HepG2 (cell line): ENCODE measurements at regions not wholly inside any gene's neighbourhood (a gene's known extent, or its start where the extent isn't known, plus 50 kb on each side); places are given as distances from the start of the nearest gene placed in this dataset.

ENCODE experiments used
- ATRX ChIP-seq: sonication (generic); formaldehyde crosslinking; IDR thresholded peaks from 2 replicates; pipeline ENCODE4 v1.4.0; 2020; ENCODE audit warnings: missing genetic modification reagents, borderline replicate concordance
- CC2D1A ChIP-seq: sonication (generic); formaldehyde crosslinking; IDR thresholded peaks from 2 replicates; pipeline ENCODE4 v1.8.1; 2023; ENCODE audit warnings: mild to moderate bottlenecking, missing genetic modification reagents
- ETS1 ChIP-seq: sonication (generic); formaldehyde crosslinking; IDR thresholded peaks from 2 replicates; pipeline ENCODE4 v1.4.0; 2020; ENCODE audit warnings: missing genetic modification reagents
- FOXA1 ChIP-seq, 2 experiments: fragments of 450-650 bp in 1 of 2; sonication (generic) in 1 of 2; formaldehyde crosslinking in 1 of 2; IDR thresholded peaks; 2 replicates each; pipeline versions ENCODE4 v1.4.0 to v1.6.1; 2016 to 2020; ENCODE audit warnings: missing genetic modification reagents in 1 of 2
- HNF4G ChIP-seq, 2 experiments: sonication (generic) in 1 of 2; formaldehyde crosslinking in 1 of 2; IDR thresholded peaks; 2 replicates each; pipeline versions ENCODE4 v1.4.0 to v1.6.1; 2011 to 2020; ENCODE audit warnings: borderline replicate concordance in 2 of 2, low read depth in 2 of 2, mild to moderate bottlenecking in 2 of 2, low read length in 1 of 2, missing genetic modification reagents in 1 of 2, moderate library complexity in 1 of 2
- ISX ChIP-seq: sonication (generic); formaldehyde crosslinking; conservative IDR thresholded peaks from 2 replicates; pipeline ENCODE4 v1.5.0; 2020; ENCODE audit warnings: missing genetic modification reagents
- ZFP91 ChIP-seq: sonication (generic); formaldehyde crosslinking; IDR thresholded peaks from 2 replicates; pipeline ENCODE4 v1.9.0; 2022; ENCODE audit warnings: missing genetic modification reagents, mild to moderate bottlenecking, borderline replicate concordance
- ZSCAN21 ChIP-seq: sonication (generic); formaldehyde crosslinking; IDR thresholded peaks from 2 replicates; pipeline ENCODE4 v1.8.0; 2022; ENCODE audit warnings: mild to moderate bottlenecking, missing genetic modification reagents, moderate library complexity, borderline replicate concordance

DNA sequence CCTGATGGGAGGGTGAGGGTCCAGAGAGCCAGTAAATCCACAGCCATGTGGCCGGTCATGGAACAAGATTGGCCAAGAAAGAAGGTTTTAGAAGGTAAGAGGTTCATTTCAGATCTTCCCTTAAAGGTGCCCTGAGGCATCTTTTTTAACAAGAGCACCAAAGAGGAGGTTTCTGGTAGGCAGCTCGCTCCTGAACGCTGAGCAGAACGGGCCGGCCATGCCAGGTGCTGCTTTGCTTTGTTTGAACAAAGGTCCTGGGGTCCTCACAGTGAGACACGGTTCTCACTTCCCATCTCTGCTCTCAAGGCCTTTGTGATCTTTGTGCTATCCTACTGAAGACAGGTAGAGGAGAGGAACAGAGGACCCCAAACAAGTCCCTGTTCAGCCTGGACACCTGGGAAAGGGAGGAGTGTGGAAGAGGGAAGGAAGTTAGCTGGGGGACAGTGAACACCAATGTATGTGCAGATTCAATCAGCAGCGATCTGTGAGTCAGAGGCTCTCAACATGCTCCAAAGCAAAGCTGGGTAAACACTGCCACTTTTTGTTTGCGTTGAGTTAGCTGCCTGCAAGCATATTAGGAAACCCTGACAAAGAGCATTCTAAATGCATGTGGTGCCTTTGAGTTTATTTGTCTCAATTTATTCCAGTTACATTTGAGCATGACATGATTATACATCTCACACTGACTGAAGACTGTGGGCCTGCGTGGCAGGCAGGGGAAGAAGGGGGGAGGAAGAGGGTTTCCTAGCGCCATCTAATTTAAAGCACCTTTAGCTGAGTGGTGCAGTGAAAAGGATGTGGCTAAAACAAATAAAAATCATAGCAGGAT lies 102.4 kb downstream of the ASB1 start (continued):
- TF ChIP-seq ZSCAN21 (CRISPR knock-in tag): no peak
- no peak for TF ChIP-seq HNF4G (IDR thresholded peaks at IDR 0.05; ENCODE audit: borderline replicate concordance, low read depth, low read length)
- no peak for TF ChIP-seq HNF4G (CRISPR knock-in tag; IDR thresholded peaks at IDR 0.05; ENCODE audit: borderline replicate concordance, low read depth)
- TF ChIP-seq ATRX (CRISPR knock-in tag): no peak
- no peak for TF ChIP-seq CC2D1A (CRISPR knock-in tag)
- TF ChIP-seq ETS1 (CRISPR knock-in tag): no peak
- no peak for TF ChIP-seq ISX
- TF ChIP-seq FOXA1 (IDR thresholded peaks at IDR 0.05): peak; percentile 57; the same call in 1 of the 2 replicates
- peak; percentile 87 for TF ChIP-seq FOXA1 (CRISPR knock-in tag; IDR thresholded peaks at IDR 0.05)
- peak; percentile 15; the same call in 1 of the 2 replicates for TF ChIP-seq ZFP91 (CRISPR knock-in tag)
- TF ChIP-seq, all 625 proteins: peak for 129
